IMR-90 (cell line): ENCODE measurements at regions not wholly inside any gene's neighbourhood (a gene's known extent, or its start where the extent isn't known, plus 50 kb on each side); places are given as distances from the start of the nearest gene placed in this dataset.

Experiments used
- CTCF ChIP-seq: conservative IDR thresholded peaks from 2 replicates; pipeline ENCODE4 v1.5.1; 2012; ENCODE audit warnings: mild to moderate bottlenecking, low read depth, low read length, improper control_type of control experiment
- ELK1 ChIP-seq: fragments of 150-350 bp; IDR thresholded peaks from 2 replicates; pipeline ENCODE4 v1.6.1; 2016; ENCODE audit warnings: low read depth, mild to moderate bottlenecking, low read length, moderate library complexity, borderline replicate concordance
- MAFK ChIP-seq: IDR thresholded peaks from 2 replicates; pipeline ENCODE4 v1.6.1; 2012; ENCODE audit warnings: low read depth, low read length, improper control_type of control experiment
- MXI1 ChIP-seq: IDR thresholded peaks from 2 replicates; pipeline ENCODE4 v1.6.1; 2012; ENCODE audit warnings: low read depth, mild to moderate bottlenecking, low read length, moderate library complexity, borderline replicate concordance
- RAD21 ChIP-seq: IDR thresholded peaks from 2 replicates; pipeline ENCODE4 v1.6.1; 2012; ENCODE audit warnings: low read length, improper control_type of control experiment
- RCOR1 ChIP-seq: IDR thresholded peaks from 2 replicates; pipeline ENCODE4 v1.6.1; 2012; ENCODE audit warnings: mild to moderate bottlenecking, low read length, improper control_type of control experiment; ENCODE audit not compliant: insufficient replicate concordance
- USF2 ChIP-seq: fragments of 150-350 bp; IDR thresholded peaks from 2 replicates; pipeline ENCODE4 v1.6.1; 2017; ENCODE audit warnings: mild to moderate bottlenecking, antibody characterized with exemption, low read length, low read depth

GRCh38 chr10:65847436-65848230 lies 1078.2 kb upstream of the LRRTM3 start:
- TF ChIP-seq CTCF = no peak
- TF ChIP-seq MXI1 = no peak
- no peak for TF ChIP-seq RAD21
- TF ChIP-seq USF2 = no peak
- no peak for TF ChIP-seq MAFK
- TF ChIP-seq ELK1 = no peak
- TF ChIP-seq RCOR1 = no peak
